Brain microvascular endothelial cell (primary cell): ENCODE measurements at regions not wholly inside any gene's neighbourhood (a gene's known extent, or its start where the extent isn't known, plus 50 kb on each side); places are given as distances from the start of the nearest gene placed in this dataset.
"Not testable (repeated sequence)": the region's sequence is repeated elsewhere in the genome, so short reads cannot be mapped to it uniquely, and the experiment has no call there.

ENCODE experiments used
- DNase-seq: peaks from one replicate; pipeline ENCODE4 v3.0.0-alpha.2; 2020
- H3K27ac ChIP-seq: fragments of 250-450 bp; sonication (Bioruptor Pico); 2 replicates; pipeline ENCODE4 v1.5.1; 2020; ENCODE audit warnings: mild to moderate bottlenecking, moderate library complexity
- H3K27me3 ChIP-seq: fragments of 250-450 bp; sonication (Bioruptor Pico); replicated peaks from 2 replicates; pipeline ENCODE4 v1.5.1; 2020; ENCODE audit warnings: mild to moderate bottlenecking
- H3K36me3 ChIP-seq: fragments of 250-450 bp; sonication (Bioruptor Pico); replicated peaks from 2 replicates; pipeline ENCODE4 v1.5.1; 2020; ENCODE audit warnings: mild to moderate bottlenecking
- H3K4me3 ChIP-seq: 2 replicates; pipeline ENCODE4 v1.5.1; 2011; ENCODE audit warnings: low read depth, mild to moderate bottlenecking, control low read depth, low read length, moderate library complexity
- CTCF ChIP-seq: IDR thresholded peaks from 2 replicates; pipeline ENCODE4 v1.5.1; 2011; ENCODE audit warnings: low read depth, mild to moderate bottlenecking, moderate library complexity, low read length, control low read depth, inconsistent platforms; ENCODE audit errors: missing control alignments
- in situ Hi-C: cut with HindIII; loops from 2 replicates; pipeline ENCODE4 v1.10.0; 2017; ENCODE audit warnings: low sequenced_read_pairs, low pct_ligation_motif_present

GRCh38 chr4:67292045-67292444 lies 253.3 kb downstream of the CENPC start:
- no peak overlapping the region for H3K4me3 ChIP-seq
- TF ChIP-seq CTCF: no peak
- in situ Hi-C loops: no loop called here

GRCh38 chr4:67291644-67292043 lies 253.7 kb downstream of the CENPC start:
- no peak for TF ChIP-seq CTCF
- Histone ChIP-seq H3K27ac (no peak overlapping the region), H3K27me3 (no peaks in the 10 kb centered on the region), H3K4me3 (no peak overlapping the region), H3K36me3 (no peaks in the 10 kb centered on the region)
- DNase-seq: no peak
- in situ Hi-C loops: no loop called here

More at GRCh38 chr4:67292045-67292444, 253.3 kb downstream of the CENPC start:
- Histone ChIP-seq H3K27me3 (no peaks in the 10 kb centered on the region), H3K36me3 (no peaks in the 10 kb centered on the region), H3K27ac (no peak overlapping the region)
- DNase-seq: no peak

- TF ChIP-seq CTCF: peak; percentile 32
- H3K27ac ChIP-seq: no peak overlapping the region
- H3K36me3 ChIP-seq: no peaks in the 10 kb centered on the region
- H3K4me3 ChIP-seq: no peak overlapping the region
- in situ Hi-C loops: no loop called here
- H3K27me3 ChIP-seq: no peaks in the 10 kb centered on the region
- peak; percentile 5 for DNase-seq
Observed at GRCh38 chr4:67288964-67289363, 256.3 kb downstream of the CENPC start.

GRCh38 chr4:67286724-67287123 lies 258.6 kb downstream of the CENPC start:
- in situ Hi-C loops: no loop called here
- no peak for DNase-seq
- Histone ChIP-seq H3K4me3 (no peak overlapping the region), H3K36me3 (no peaks in the 10 kb centered on the region), H3K27ac (no peak overlapping the region), H3K27me3 (no peaks in the 10 kb centered on the region)
- no peak for TF ChIP-seq CTCF

- Histone ChIP-seq H3K27me3 (no peaks in the 10 kb centered on the region), H3K36me3 (no peaks in the 10 kb centered on the region), H3K4me3 (no peak overlapping the region), H3K27ac (no peak overlapping the region)
- TF ChIP-seq CTCF: no peak
- in situ Hi-C loops: no loop called here
- DNase-seq: no peak
Observed at GRCh38 chr4:67282749-67283148, 262.6 kb downstream of the CENPC start.

- no peak overlapping the region for H3K27ac ChIP-seq
- DNase-seq: no peak
- no peaks in the 10 kb centered on the region for H3K36me3 ChIP-seq
- H3K4me3 ChIP-seq: no peak overlapping the region
- no peaks in the 10 kb centered on the region for H3K27me3 ChIP-seq
- TF ChIP-seq CTCF: no peak
- in situ Hi-C loops: no loop called here
Observed at GRCh38 chr4:67275179-67275750, 270.0 kb downstream of the CENPC start.

GRCh38 chr4:67274671-67275070 lies 270.6 kb downstream of the CENPC start:
- H3K27ac ChIP-seq, H3K36me3 ChIP-seq, H3K27me3 ChIP-seq, in situ Hi-C loops, H3K4me3 ChIP-seq, DNase-seq: not testable (repeated sequence)
